ENCODE measurements at regions not wholly inside any gene's neighbourhood (a gene's known extent, or its start where the extent isn't known, plus 50 kb on each side); places are given as distances from the start of the nearest gene placed in this dataset.

- no peak for DNase-seq (ENCODE audit: low spot score)
Measured at GRCh38 chr5:155211764-155212163, 198.2 kb downstream of the KIF4B start.

GRCh38 chr5:155222393-155222792 is 208.8 kb downstream of the KIF4B start:
- DNase-seq (ENCODE audit: low spot score), result no peak

GRCh38 chr5:155229135-155229534 is 215.6 kb downstream of the KIF4B start:
- DNase-seq (ENCODE audit: low spot score), result no peak

GRCh38 chr5:155239803-155240202 is 226.2 kb downstream of the KIF4B start:
- DNase-seq (ENCODE audit: low spot score), result no peak

GRCh38 chr5:155250596-155250995 is 237.0 kb downstream of the KIF4B start:
- DNase-seq (ENCODE audit: low spot score), result no peak

- DNase-seq (ENCODE audit: low spot score), result no peak
Measured at GRCh38 chr5:155252025-155252424, 238.5 kb downstream of the KIF4B start.

GRCh38 chr5:155252717-155253116 is 239.2 kb downstream of the KIF4B start:
- no peak for DNase-seq (ENCODE audit: low spot score)

GRCh38 chr5:155254399-155254798 is 240.8 kb downstream of the KIF4B start:
- no peak for DNase-seq (ENCODE audit: low spot score)

- no peak for DNase-seq (ENCODE audit: low spot score)
Measured at GRCh38 chr5:155258161-155258560, 244.6 kb downstream of the KIF4B start.

- DNase-seq (ENCODE audit: low spot score), result no peak
Measured at GRCh38 chr5:155259648-155260047, 246.1 kb downstream of the KIF4B start.

GRCh38 chr5:155260798-155261197 is 247.2 kb downstream of the KIF4B start:
- DNase-seq (ENCODE audit: low spot score), result no peak

- no peak for DNase-seq (ENCODE audit: low spot score)
Measured at GRCh38 chr5:155263381-155263780, 249.8 kb downstream of the KIF4B start.

GRCh38 chr5:155264809-155265208 is 251.3 kb downstream of the KIF4B start:
- no peak for DNase-seq (ENCODE audit: low spot score)

- DNase-seq (ENCODE audit: low spot score), result no peak
Measured at GRCh38 chr5:155268770-155269425, 255.3 kb downstream of the KIF4B start.

GRCh38 chr5:155270725-155271124 is 257.2 kb downstream of the KIF4B start:
- DNase-seq (ENCODE audit: low spot score), result peak; percentile 11

- no peak for DNase-seq (ENCODE audit: low spot score)
Measured at GRCh38 chr5:155274484-155274883, 260.9 kb downstream of the KIF4B start.

- DNase-seq (ENCODE audit: low spot score), result no peak
Measured at GRCh38 chr5:155275222-155275621, 261.7 kb downstream of the KIF4B start.

- no peak for DNase-seq (ENCODE audit: low spot score)
Measured at GRCh38 chr5:155276231-155276630, 262.7 kb downstream of the KIF4B start.

- DNase-seq (ENCODE audit: low spot score), result no peak
Measured at GRCh38 chr5:155278532-155278931, 265.0 kb downstream of the KIF4B start.

GRCh38 chr5:155282503-155283107 is 269.1 kb downstream of the KIF4B start:
- DNase-seq (ENCODE audit: low spot score), result no peak

GRCh38 chr5:155285706-155286105 is 272.2 kb downstream of the KIF4B start:
- no peak for DNase-seq (ENCODE audit: low spot score)

- DNase-seq (ENCODE audit: low spot score), result no peak
Measured at GRCh38 chr5:155290937-155291336, 277.4 kb downstream of the KIF4B start.

- no peak for DNase-seq (ENCODE audit: low spot score)
Measured at GRCh38 chr5:155293605-155294178, 280.1 kb downstream of the KIF4B start.

GRCh38 chr5:155295111-155295510 is 281.6 kb downstream of the KIF4B start:
- DNase-seq (ENCODE audit: low spot score), result no peak

All from AG08395 (cell line).